DMS114 treated with DMSO at 0.1 percent for 48 hours (cell line): ENCODE measurements at regions not wholly inside any gene's neighbourhood (a gene's known extent, or its start where the extent isn't known, plus 50 kb on each side); places are given as distances from the start of the nearest gene placed in this dataset.
"Not testable (repeated sequence)": the region's sequence is repeated elsewhere in the genome, so short reads cannot be mapped to it uniquely, and the experiment has no call there.

ENCODE experiments used
- DNase-seq: peaks from one replicate; lab custom pipeline; 2025; ENCODE audit not compliant: unreplicated experiment; lab: John Stamatoyannopoulos, UW

DNA sequence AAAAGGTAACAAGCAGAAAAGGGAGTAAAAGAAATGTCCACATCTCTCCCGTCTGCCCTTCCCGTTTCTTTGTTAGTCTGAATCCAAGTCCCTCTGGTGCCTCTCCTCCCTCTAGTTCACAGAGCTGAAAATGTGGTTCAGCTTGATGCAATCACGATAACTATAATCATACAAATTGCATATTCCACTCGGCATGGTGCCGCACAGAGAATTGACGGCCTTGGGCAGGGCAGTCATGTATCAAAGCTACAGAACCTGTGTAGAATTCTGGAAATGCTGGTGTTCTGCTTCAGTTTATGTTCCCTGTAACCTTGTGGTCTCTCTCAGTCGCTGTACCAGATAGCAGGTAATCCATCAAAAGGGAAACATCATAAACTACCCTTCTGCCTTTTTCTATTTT is 562.9 kb upstream of the CBLB start:
- DNase-seq: no peak

- no peak for DNase-seq
Observed at GRCh38 chr3:106435899-106436453, 567.2 kb upstream of the CBLB start.

DNA sequence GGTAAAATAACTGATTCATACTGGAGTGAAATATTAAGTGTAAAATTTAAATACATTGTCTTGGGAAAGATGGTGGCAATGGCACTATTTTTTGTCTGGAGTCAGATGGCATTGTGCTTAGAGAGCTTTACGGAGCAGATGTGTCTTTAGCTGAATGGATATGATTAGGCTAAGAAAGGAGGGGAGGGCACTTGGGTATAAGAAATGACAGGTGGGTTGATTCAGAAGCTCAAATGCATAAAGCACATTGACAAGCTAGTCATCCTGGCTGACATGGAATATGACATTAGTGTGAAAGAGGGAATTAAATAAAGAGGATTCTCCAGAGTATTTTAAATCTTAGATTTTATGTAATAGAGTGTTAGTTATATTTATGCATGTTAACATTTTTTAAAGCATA is 570.1 kb upstream of the CBLB start:
- no peak for DNase-seq

GRCh38 chr3:106440672-106441071 is 571.9 kb upstream of the CBLB start:
- DNase-seq: no peak

- DNase-seq: no peak
Observed at GRCh38 chr3:106446271-106446670, 577.5 kb upstream of the CBLB start.

DNA sequence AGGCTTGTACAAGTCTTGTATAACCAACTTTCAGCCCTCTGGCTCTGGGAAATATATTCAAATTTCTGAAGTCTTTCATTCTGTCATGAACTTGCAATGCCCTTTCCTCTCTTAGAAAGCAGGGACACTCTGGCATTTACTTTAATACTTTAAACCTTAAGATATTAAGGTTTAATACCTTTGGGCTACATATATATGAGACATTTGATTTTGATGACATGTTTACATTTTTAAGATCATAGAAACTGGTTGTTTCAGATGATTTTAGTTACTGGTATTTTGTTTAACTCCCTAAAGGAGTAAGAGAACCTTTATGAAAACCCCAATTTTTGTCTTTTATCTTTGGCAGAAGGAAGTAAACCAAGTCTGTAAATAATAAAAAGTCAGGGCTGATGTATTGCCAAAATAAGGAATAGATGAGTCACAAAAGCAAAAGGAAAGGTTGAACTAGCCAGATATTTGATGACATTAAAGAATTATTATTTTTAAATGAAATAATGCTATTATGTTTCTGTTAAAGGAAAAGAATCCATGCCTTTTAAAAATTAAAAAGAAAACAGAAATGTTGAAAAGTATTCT is 579.0 kb upstream of the CBLB start:
- no peak for DNase-seq

DNA sequence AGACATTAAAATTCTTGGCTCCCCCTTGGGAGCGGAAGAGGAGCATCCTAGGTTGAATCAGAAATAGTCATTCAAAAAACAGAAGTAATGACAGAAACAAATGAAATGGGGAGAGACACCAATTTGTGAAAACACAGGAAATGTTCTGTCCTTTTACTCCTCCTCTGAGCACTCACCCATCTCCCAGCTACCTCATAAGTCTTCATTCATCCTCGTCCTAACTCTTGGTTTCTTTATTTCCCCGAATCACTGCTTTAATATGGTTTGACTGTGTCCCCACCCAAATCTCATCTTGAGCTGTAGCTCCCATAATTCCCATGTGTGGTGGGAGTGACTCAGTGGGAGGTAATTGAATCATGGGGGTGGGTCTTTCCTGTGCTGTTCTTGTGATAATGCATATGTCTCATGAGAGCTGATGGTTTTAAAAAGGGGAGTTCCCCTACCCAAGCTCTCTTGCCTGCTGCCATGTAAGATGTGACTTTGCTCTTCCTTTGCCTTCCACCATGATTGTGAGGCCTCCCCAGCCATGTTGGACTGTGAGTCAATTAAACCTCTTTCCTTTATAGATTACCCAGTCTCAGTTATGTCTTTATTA is 579.7 kb upstream of the CBLB start:
- not testable (repeated sequence) for DNase-seq

DNA sequence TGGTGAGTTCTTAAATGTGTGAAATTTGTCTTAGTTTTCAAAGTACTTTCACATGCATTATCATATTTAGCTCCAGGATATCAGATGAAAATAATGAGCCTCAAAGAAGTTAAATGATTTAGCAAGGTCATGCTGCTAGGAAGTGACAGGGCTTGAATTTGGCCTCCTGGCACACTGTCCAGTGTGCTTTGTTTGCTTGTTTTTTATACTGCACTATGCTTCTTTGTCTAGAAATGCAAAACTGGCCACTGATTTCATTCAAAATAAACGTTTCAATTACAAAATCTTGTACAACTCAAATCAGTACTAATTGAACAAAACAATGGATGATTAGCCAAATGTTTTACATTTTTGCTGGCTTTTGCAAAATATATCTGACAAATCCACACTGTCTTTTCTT is 583.3 kb upstream of the CBLB start:
- no peak for DNase-seq

GRCh38 chr3:106454497-106454896 is 585.7 kb upstream of the CBLB start:
- DNase-seq: no peak

DNA sequence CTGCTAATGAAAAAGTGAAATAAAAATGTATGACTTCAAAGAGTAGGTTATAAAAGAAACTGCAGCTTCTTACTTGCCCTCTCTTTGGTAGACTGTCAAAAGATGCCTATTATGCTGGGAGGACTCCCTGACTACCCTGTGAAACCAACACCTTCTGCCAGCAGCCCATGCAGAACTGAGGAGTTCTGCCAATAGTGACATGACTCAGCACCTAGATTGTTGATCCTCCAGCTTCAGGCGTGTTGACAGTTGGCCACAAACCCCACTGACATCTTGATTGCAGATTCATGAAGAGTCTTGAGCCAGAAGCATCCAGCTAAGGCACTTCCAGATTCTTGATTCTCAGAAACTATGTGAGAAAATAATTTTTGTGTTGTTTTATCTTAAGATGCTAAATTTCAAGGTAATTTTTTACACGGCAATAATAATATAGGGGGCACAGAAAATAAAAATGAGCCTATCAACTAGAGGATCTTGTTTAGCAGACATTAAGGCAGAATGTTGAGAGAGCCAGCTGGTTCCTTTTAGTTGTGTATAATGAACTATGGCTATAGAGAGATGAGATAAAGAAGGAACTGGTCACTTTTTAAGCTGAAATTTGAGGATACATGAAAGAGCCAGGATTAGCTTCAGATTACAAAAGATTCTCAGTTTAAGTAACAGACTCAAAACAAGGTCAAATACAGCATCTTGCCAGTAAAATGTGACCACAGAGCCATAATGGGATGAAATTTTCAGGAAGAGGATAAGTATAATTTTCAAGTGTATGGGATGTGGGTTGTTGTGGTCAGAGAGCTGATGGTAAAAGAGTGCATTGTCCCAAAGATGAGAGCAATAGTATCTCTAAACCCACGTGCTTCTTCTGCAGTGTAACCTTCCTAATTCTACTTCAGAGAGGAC is 588.7 kb upstream of the CBLB start:
- no peak for DNase-seq

- no peak for DNase-seq
Observed at GRCh38 chr3:106458952-106459351, 590.1 kb upstream of the CBLB start.

DNA sequence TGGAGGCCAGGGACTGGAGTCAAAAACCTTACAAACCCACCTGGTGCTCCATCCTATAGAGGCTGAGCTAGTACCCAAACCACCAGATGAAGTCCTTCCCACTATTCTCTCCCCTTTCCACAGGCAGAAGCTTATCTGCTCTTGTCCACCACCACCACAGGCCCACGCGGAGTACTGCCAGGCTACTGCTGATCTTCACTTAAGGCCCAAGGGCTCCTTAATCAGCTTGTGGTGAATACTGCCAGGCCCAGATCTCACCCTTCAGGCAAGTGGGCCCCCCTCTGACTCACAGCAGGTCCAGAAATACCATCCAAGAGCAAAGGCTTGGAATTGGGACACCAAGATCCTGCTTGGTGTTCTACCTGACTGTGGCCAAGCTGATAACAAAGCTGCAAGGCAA is 598.1 kb upstream of the CBLB start:
- DNase-seq: no peak

- DNase-seq: no peak
Observed at GRCh38 chr3:106473576-106474475, 605.0 kb upstream of the CBLB start.

DNA sequence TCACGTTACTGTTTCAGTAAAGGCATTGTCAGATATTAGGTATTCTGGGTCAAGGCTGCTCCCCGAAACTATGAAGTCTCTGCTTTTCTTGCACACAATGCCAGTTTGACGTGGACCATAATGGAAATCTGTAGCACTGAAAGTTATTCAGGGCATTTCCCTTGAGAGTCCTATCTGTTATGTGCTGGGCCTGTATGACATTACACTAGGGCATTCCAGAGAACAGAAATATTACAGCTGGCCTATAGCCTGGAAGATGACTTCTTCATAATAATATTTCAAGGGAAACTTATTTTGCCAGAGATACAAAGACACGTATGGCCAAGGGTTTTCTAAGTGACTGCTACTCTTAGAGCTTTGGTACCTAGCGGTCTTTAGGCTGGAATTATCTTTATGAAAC is 613.6 kb upstream of the CBLB start:
- DNase-seq: no peak

DNA sequence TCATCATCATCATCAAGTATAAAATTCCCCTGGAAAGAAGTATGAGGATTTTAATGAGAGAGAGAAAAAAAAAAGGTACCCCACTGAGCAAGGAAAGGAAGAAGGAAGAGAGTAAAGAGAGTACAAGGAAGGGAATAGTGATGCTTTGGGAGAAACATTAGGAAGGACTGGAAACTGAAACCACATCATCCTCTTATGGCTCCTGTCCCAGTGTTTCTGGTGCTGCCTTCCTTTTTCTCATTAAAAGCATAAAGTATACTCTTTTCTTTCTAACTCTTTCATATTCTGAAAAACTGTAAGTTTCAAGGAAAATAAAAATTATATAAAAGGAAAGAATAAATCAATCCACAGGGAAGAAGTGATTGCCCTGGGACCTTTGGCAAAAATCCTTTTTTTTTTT is 616.4 kb upstream of the CBLB start:
- no peak for DNase-seq

GRCh38 chr3:106485802-106486201 is 617.0 kb upstream of the CBLB start:
- no peak for DNase-seq

- DNase-seq: not testable (repeated sequence)
Observed at GRCh38 chr3:106486945-106487639, 618.3 kb upstream of the CBLB start.

GRCh38 chr3:106488331-106488730 is 619.5 kb upstream of the CBLB start:
- no peak for DNase-seq

- no peak for DNase-seq
Observed at GRCh38 chr3:106491796-106492195, 623.0 kb upstream of the CBLB start.

DNA sequence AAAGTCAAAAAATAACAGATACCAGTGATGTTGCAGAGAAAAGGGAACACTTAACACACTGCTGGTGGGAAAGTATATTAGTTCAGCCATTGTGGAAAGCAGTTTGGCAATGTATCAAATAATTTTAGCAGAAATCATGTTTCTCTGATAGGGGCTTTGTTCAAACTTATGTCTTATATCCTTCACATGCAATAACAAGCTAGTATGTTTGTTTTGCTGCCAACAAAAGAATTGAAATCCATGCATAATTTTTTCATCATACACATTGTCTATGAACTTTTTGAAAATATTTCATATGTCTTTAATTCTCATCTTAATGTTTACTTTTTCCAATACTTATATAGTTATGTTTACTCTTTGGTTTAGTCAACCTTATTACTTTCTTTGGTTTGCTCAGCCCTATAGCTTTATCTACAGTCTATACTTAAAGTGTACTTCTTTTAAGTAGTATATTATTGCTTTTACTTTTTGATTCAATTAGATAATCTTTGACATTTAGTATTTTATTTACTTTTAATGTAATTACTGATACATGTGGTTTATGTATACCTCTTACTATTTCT is 639.6 kb upstream of the CBLB start:
- DNase-seq: no peak
